ENCODE measurements at regions not wholly inside any gene's neighbourhood (a gene's known extent, or its start where the extent isn't known, plus 50 kb on each side); places are given as distances from the start of the nearest gene placed in this dataset.

DNA sequence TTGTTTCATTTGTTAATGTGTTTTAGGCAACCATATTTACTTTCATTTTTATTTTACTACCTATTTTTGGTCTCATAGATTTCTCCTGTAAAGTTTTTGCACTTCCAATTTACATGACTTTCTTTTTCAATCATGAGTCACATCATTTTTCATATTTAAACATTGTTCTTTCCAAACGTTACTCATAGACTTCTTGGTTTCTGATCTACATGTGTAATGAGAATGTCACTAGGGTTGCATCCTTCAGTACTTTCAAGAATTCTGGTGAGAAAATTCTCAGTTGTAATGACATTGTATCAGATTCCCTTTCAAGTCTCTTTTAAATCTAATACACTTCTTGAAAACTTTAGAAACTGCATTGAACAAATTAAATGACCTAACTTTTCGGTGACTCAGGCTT, 991.7 kb downstream of the EFNB2 start:
- TF ChIP-seq CTCF (IDR thresholded peaks at IDR 0.05; ENCODE audit: low read depth, low read length) = no peak
- no peak for TF ChIP-seq POLR2A (IDR thresholded peaks at IDR 0.05; ENCODE audit: extremely low read depth, insufficient read length)
- TF ChIP-seq, protein P1, sequence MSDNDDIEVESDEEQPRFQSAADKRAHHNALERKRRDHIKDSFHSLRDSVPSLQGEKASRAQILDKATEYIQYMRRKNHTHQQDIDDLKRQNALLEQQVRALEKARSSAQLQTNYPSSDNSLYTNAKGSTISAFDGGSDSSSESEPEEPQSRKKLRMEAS (IDR thresholded peaks at IDR 0.05; ENCODE audit: low read depth, low read length) = no peak

All from NB4 (cell line).